ENCODE measurements at regions not wholly inside any gene's neighbourhood (a gene's known extent, or its start where the extent isn't known, plus 50 kb on each side); places are given as distances from the start of the nearest gene placed in this dataset.
"Not testable (repeated sequence)": the region's sequence is repeated elsewhere in the genome, so short reads cannot be mapped to it uniquely, and the experiment has no call there.

DNA sequence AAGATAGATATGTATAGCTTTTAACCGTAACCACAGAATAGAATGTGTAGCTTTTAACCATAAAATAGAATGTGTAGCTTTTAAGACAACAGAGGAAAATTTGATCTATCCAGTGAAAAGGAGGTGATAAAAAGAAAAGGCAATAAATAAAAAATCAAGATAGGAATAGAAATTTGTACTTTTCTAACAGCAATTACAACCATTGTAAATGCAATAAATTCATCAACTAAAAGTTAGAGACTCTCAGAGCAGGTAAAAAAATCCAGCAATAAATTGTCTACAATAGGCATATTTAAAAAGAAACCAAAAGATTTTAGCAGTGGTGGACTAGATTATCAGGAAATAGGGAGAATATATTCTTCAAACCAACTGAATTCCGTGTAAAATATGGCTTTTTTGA, 63.8 kb upstream of the ABHD2 start:
- Histone ChIP-seq H3K27me3 (no peaks in the 10 kb centered on the region), H3K9me3 (no peaks in the 10 kb centered on the region), H3K36me3 (no peaks in the 10 kb centered on the region), H3K4me1 (peaks cover 10 to 25% of the 10 kb centered on the region in 2 donors), H3K27ac (no peak overlapping the region), H3K4me3 (replicated peaks in 1 of 3) (no peak overlapping the region)
- no peak for TF ChIP-seq POLR2A (IDR thresholded peaks at IDR 0.05)
- TF ChIP-seq, protein P1, sequence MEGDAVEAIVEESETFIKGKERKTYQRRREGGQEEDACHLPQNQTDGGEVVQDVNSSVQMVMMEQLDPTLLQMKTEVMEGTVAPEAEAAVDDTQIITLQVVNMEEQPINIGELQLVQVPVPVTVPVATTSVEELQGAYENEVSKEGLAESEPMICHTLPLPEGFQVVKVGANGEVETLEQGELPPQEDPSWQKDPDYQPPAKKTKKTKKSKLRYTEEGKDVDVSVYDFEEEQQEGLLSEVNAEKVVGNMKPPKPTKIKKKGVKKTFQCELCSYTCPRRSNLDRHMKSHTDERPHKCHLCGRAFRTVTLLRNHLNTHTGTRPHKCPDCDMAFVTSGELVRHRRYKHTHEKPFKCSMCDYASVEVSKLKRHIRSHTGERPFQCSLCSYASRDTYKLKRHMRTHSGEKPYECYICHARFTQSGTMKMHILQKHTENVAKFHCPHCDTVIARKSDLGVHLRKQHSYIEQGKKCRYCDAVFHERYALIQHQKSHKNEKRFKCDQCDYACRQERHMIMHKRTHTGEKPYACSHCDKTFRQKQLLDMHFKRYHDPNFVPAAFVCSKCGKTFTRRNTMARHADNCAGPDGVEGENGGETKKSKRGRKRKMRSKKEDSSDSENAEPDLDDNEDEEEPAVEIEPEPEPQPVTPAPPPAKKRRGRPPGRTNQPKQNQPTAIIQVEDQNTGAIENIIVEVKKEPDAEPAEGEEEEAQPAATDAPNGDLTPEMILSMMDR (IDR thresholded peaks at IDR 0.05) = no peak
- intact Hi-C loops (cut with DNase I) = no loop called here
- WGBS, 2 donors = 90 to 93% methylated on average over 2 of the region's 2 CpGs
- no peak for DNase-seq

DNA sequence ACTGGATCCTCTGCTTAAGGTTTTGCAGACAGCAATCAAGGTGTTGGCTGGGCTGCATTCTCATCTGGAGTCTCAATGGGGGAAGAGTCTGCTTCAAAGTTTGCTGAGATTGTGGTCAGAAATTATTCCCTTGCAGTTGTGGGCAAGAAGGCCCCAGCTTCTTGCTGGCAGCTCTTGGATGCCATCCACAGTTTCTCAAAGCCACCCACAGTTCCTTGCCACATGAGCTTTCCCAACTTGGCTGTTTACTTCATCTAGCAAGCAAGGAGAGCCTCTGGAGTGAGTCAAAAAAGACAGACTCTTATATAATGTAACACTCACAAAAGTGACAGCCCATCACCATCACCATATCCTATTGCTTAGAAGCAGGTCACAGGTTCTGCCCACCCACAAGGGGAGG, 62.1 kb upstream of the ABHD2 start:
- no peak for TF ChIP-seq POLR2A (IDR thresholded peaks at IDR 0.05)
- TF ChIP-seq, protein P1 (IDR thresholded peaks at IDR 0.05) = no peak

DNA sequence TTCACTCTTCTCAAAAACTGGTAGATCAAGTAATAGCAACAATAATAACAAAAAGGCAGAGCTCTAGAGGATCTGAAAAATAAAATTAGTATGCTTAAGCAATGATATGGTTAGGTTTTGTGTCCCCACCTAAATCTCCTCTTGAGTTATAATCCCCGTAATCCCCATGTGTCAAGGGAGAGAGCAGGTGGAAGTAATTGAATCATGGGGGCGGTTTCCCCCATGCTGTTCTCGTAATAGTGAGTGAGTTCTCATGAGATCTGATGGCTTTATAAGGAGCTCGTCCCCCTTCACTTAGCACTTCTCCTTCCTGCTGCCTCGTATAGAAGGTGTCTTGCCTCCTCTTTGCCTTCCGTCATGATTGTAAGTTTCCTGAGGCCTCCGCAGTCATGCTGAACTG, 60.2 kb upstream of the ABHD2 start:
- TF ChIP-seq POLR2A (IDR thresholded peaks at IDR 0.05) = no peak
- TF ChIP-seq, protein P1 (IDR thresholded peaks at IDR 0.05) = no peak
- DNase-seq = no peak
- Histone ChIP-seq H3K4me1 (no peaks in the 10 kb centered on the region), H3K4me3 (replicated peaks in 1 of 3) (no peak overlapping the region), H3K27me3 (no peaks in the 10 kb centered on the region), H3K9me3 (no peaks in the 10 kb centered on the region), H3K27ac (no peak overlapping the region), H3K36me3 (no peaks in the 10 kb centered on the region)
- 78 to 85% methylated on average over 7 of the region's 7 CpGs for WGBS, 2 donors
- intact Hi-C loops (cut with DNase I) = no loop called here

More for the DNA sequence above, 62.1 kb upstream of the ABHD2 start:
- Histone ChIP-seq H3K9me3 (no peaks in the 10 kb centered on the region), H3K27ac (no peak overlapping the region), H3K4me1 (peaks cover 6 to 15% of the 10 kb centered on the region in 2 donors), H3K27me3 (no peaks in the 10 kb centered on the region), H3K36me3 (no peaks in the 10 kb centered on the region), H3K4me3 (replicated peaks in 1 of 3) (no peak overlapping the region)
- DNase-seq = no peak
- intact Hi-C loops (cut with DNase I) = no loop called here

DNA sequence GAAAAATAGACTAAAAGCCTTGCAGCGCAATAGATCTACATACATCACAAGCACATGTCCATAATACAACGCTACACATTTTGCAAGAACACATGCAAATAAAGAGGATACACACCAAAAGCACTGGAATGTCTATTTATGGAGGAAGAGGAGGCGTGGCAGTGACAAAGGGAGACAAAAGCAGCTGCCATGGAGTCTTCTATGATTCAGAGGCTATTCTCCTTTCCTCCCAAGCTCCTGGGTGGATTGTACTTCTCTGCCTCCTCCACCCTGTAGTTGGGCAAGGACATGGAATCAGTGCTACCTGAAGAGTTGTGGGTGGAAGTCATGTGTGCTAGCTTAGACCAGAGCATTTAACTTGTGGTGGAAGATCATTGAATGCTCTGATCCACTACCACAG, 57.9 kb upstream of the ABHD2 start:
- WGBS, 2 donors = 91 to 92% methylated on average over 3 of the region's 3 CpGs
- TF ChIP-seq, protein P1 (IDR thresholded peaks at IDR 0.05) = no peak
- no peak for TF ChIP-seq POLR2A (IDR thresholded peaks at IDR 0.05)
- no peak overlapping the region for H3K4me3 ChIP-seq (replicated peaks in 1 of 3)
- intact Hi-C loops (cut with DNase I) = no loop called here
- no peaks in the 10 kb centered on the region for H3K27me3 ChIP-seq
- no peak overlapping the region for H3K27ac ChIP-seq
- H3K36me3 ChIP-seq = no peaks in the 10 kb centered on the region
- DNase-seq = no peak
- no peaks in the 10 kb centered on the region for H3K4me1 ChIP-seq
- no peaks in the 10 kb centered on the region for H3K9me3 ChIP-seq

DNA sequence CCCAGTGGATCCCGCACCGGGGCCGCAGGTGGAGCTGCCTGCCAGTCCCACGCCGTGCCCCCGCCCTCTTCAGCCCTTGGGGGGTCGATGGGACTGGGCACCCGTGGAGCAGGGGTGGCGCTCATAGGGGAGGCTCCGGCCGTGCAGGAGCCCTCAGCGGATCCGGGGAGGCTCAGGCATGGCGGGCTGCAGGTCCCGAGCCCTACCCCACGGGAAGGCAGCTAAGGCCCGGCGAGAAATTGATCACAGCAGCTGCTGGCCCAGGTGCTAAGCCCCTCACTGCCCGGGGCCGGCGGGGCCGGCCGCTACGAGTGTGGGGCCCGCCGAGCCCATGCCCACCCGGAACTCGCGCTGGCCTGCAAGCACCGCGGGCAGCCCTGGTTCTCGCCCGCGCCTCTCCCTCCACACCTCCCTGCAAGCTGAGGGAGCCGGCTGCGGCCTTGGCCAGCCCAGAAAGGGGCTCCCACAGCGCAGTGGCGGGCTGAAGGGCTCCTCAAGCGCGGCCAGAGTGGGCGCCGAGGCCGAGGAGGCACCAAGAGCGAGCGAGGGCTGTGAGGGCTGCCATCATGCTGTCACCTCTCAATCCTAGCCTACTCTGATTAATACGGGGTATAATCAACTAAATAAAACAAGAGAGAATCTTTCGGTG, 56.5 kb upstream of the ABHD2 start:
- DNase-seq; intact Hi-C loops (cut with DNase I); H3K4me1 ChIP-seq; H3K27ac ChIP-seq; H3K4me3 ChIP-seq (replicated peaks in 1 of 3); H3K36me3 ChIP-seq; H3K27me3 ChIP-seq; H3K9me3 ChIP-seq: not testable (repeated sequence)
- 93 to 95% methylated on average over 16 to 30 of the region's 47 CpGs for WGBS, 2 donors

DNA sequence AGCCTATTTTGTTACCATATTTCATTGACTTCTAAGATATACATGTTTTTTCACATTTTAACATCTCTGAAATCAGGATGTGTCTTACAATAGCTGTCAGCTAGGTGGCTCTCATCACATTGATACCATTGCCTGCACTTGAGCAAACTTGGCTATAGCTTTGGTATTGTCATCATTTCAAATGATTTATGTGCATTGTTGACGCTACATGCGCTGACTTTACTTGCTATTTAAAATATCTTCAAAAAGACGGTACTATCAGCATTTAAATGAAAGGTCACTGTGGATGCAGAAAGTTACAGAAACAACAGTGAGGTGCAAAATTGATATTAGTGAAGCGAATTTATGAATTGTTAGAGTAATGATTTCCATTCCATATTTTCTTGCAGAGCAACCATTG, 54.0 kb upstream of the ABHD2 start:
- Histone ChIP-seq H3K36me3 (no peaks in the 10 kb centered on the region), H3K27me3 (no peaks in the 10 kb centered on the region), H3K9me3 (no peaks in the 10 kb centered on the region), H3K27ac (no peak overlapping the region), H3K4me1 (no peaks in the 10 kb centered on the region), H3K4me3 (replicated peaks in 1 of 3) (no peak overlapping the region)
- DNase-seq = no peak
- WGBS, 2 donors = 67 to 74% methylated on average over 4 of the region's 4 CpGs
- intact Hi-C loops (cut with DNase I) = no loop called here
- TF ChIP-seq, protein P1 (IDR thresholded peaks at IDR 0.05) = no peak
- TF ChIP-seq POLR2A (IDR thresholded peaks at IDR 0.05) = no peak

Measured in thyroid gland (tissue), 4 donors.